Natural killer cell treated with Interleukin-12 subunit alpha and Interleukin-12 subunit beta and Interleukin-15 and Interleukin-18, amount 100 ng/mL, for 72 hours (primary cell): ENCODE measurements at regions not wholly inside any gene's neighbourhood (a gene's known extent, or its start where the extent isn't known, plus 50 kb on each side); places are given as distances from the start of the nearest gene placed in this dataset.

ENCODE experiments used
- ATAC-seq, 2 donors: fragments of 150-1000 bp; cut with Tn5 transposase in 1 of 2; sonication (Bioruptor Pico), chemical (Tn5 transposase) in 1 of 2; 2 replicates each; pipeline ENCODE4 v1.10.0; 2021
- DNase-seq: peaks from one replicate; pipeline ENCODE4 v3.0.0; 2022; ENCODE audit warnings: low spot score
- H3K27ac Mint-ChIP-seq, 2 donors: 1 replicate in 1 of 2; 2 replicates in 1 of 2; pipeline ENCODE4 v1.8.0; 2022; ENCODE audit warnings: mixed read lengths in 2 of 2, mild to moderate bottlenecking in 1 of 2, moderate library complexity in 1 of 2
- H3K27me3 Mint-ChIP-seq, 2 donors: 1 replicate in 1 of 2; 2 replicates in 1 of 2; pipeline ENCODE4 v1.8.0; 2022; ENCODE audit warnings: mixed read lengths in 2 of 2
- H3K36me3 Mint-ChIP-seq: one replicate; pipeline ENCODE4 v1.8.0; 2022; ENCODE audit warnings: mixed read lengths
- H3K4me1 Mint-ChIP-seq, 2 donors: 1 replicate in 1 of 2; 2 replicates in 1 of 2; pipeline ENCODE4 v1.8.0; 2022; ENCODE audit warnings: low read depth in 2 of 2, mixed read lengths in 2 of 2, mild to moderate bottlenecking in 1 of 2
- H3K4me3 Mint-ChIP-seq: one replicate; pipeline ENCODE4 v1.8.0; 2022; ENCODE audit warnings: mixed read lengths
- H3K9me3 Mint-ChIP-seq: 2 replicates; pipeline ENCODE4 v1.8.0; 2022; ENCODE audit warnings: mixed read lengths

- no peak overlapping the region for H3K4me3 Mint-ChIP-seq
- DNase-seq, result no peak
- peaks cover 4% of the 10 kb centered on the region for H3K9me3 Mint-ChIP-seq
- no peak overlapping the region for H3K27ac Mint-ChIP-seq
- ATAC-seq, result no peak
- H3K27me3 Mint-ChIP-seq, result peaks cover 6 to 11% of the 10 kb centered on the region in 2 donors
- no peaks in the 10 kb centered on the region for H3K36me3 Mint-ChIP-seq
- no peaks in the 10 kb centered on the region for H3K4me1 Mint-ChIP-seq
Measured at GRCh38 chr18:26723981-26724380, 141.5 kb downstream of the AQP4 start.

GRCh38 chr18:26722565-26722931 is 143.0 kb downstream of the AQP4 start:
- H3K4me1 Mint-ChIP-seq, result no peaks in the 10 kb centered on the region
- H3K27me3 Mint-ChIP-seq, result peaks cover 0 to 10% of the 10 kb centered on the region in 2 donors
- H3K36me3 Mint-ChIP-seq, result no peaks in the 10 kb centered on the region
- DNase-seq, result no peak
- no peak for ATAC-seq
- no peaks in the 10 kb centered on the region for H3K9me3 Mint-ChIP-seq
- no peak overlapping the region for H3K27ac Mint-ChIP-seq
- H3K4me3 Mint-ChIP-seq, result no peak overlapping the region

DNA sequence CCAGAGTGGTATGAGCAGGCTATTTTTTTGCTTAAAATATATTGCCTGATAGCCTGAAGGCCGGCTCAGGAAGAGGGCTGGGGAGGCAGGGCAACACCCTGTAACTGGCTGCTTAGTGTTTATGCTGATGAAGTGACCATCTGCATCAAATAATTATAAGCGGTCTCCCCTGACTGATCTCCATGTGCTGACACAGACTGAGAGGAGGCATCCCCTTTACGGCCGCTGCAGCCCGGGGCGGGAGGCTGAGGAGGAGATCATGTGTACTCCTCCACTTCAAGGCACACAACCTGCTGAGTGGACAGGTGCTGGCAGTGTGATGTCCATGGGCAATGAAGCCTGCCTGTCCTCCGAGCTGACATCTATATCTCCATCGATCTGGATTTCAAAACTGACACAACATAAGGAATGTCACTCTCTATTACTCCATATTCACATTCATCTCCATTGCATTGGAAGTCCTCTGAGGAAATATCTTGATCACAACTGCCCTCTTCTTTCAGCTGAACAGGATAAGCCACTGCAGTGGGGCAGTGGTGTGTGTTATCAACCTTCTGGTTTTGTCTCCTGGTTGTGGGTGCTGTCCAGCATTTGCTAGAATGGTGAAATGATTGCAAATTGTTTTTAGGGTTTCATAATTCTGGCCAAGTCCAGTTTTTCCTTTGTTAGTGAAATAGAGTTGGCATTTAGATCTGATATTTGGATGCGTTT is 143.5 kb downstream of the AQP4 start:
- Mint-ChIP-seq H3K4me1 (no peaks in the 10 kb centered on the region), H3K9me3 (no peaks in the 10 kb centered on the region), H3K27ac (no peak overlapping the region), H3K27me3 (peaks cover 0 to 10% of the 10 kb centered on the region in 2 donors), H3K4me3 (no peak overlapping the region), H3K36me3 (no peaks in the 10 kb centered on the region)
- ATAC-seq (peak in 1 of 2 donors; percentile 38), DNase-seq (no peak)

GRCh38 chr18:26719896-26720295 is 145.6 kb downstream of the AQP4 start:
- Mint-ChIP-seq H3K9me3 (no peaks in the 10 kb centered on the region), H3K4me1 (no peaks in the 10 kb centered on the region), H3K4me3 (no peak overlapping the region), H3K36me3 (no peaks in the 10 kb centered on the region), H3K27me3 (peaks cover 0 to 11% of the 10 kb centered on the region in 2 donors), H3K27ac (no peak overlapping the region)
- DNase-seq (no peak), ATAC-seq (no peak)

GRCh38 chr18:26717123-26717719 is 148.3 kb downstream of the AQP4 start:
- H3K9me3 Mint-ChIP-seq, result no peaks in the 10 kb centered on the region
- ATAC-seq, result no peak
- H3K27ac Mint-ChIP-seq, result no peak overlapping the region
- no peak overlapping the region for H3K4me3 Mint-ChIP-seq
- no peak for DNase-seq
- H3K27me3 Mint-ChIP-seq, result peaks cover 4 to 22% of the 10 kb centered on the region in 2 donors
- no peaks in the 10 kb centered on the region for H3K4me1 Mint-ChIP-seq
- H3K36me3 Mint-ChIP-seq, result no peaks in the 10 kb centered on the region

DNA sequence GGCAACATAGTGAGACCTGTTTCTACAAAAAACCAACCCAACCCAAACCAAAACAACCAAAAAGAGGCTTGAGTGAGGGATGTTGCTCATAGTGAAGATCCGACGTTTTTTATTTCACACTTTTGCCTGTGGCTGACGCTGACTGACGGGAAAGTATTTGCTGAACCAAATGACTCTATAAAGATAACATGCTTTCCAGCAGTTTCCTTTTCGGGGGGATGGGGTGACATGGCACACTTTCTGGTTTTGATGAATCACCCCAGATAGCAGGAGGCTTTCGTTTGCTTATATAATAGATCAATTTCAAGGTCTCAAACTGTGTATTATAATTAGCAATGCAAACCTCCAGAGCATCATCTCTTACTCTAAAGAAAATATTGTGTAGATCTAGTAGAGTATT is 150.8 kb downstream of the AQP4 start:
- no peaks in the 10 kb centered on the region for H3K9me3 Mint-ChIP-seq
- H3K4me1 Mint-ChIP-seq, result peaks cover 4 to 11% of the 10 kb centered on the region in 2 donors
- DNase-seq (no peak), ATAC-seq (peak; percentile 51 to 67)
- no peaks in the 10 kb centered on the region for H3K36me3 Mint-ChIP-seq
- H3K4me3 Mint-ChIP-seq, result no peak overlapping the region
- H3K27ac Mint-ChIP-seq, result no peak overlapping the region
- peaks cover 11 to 19% of the 10 kb centered on the region in 2 donors for H3K27me3 Mint-ChIP-seq

GRCh38 chr18:26711756-26712155 is 153.8 kb downstream of the AQP4 start:
- DNase-seq, result no peak
- no peak for ATAC-seq
- Mint-ChIP-seq H3K4me3 (no peak overlapping the region), H3K27me3 (peaks cover 25 to 26% of the 10 kb centered on the region in 2 donors), H3K9me3 (no peaks in the 10 kb centered on the region), H3K4me1 (peaks cover 4 to 11% of the 10 kb centered on the region in 2 donors), H3K27ac (no peak overlapping the region), H3K36me3 (no peaks in the 10 kb centered on the region)

DNA sequence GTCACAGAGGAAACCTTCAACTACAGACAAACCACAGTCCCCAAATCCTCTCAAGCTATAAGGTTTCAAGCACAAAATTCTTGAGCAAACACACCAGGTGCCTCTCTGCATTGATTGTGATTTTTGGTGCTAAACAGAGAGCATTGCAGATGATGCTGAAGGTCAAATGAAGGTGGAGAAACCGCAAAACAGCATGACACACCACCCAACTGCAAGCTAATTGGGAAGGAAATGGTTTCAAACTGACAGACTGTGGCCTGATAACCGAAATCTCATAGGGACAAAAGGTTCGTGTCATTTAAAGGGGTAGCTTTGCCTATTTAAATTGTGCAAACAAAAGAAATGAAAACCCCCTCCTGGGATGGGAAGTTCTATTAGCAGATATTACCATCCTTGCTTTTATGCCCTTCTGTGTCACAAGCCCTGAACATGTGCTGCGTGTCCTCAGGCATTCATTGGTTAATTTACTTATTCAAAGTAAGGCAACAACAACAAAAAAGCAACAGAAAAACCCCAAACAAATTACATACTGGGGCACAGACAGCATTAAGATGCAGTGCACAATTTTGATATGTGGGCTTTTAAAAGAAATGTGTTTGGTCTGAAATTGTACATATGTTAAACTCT is 154.9 kb downstream of the AQP4 start:
- ATAC-seq, result peak in 1 of 2 donors; percentile 49
- Mint-ChIP-seq H3K4me3 (no peak overlapping the region), H3K9me3 (no peaks in the 10 kb centered on the region), H3K36me3 (no peaks in the 10 kb centered on the region), H3K27me3 (peaks cover 24 to 26% of the 10 kb centered on the region in 2 donors), H3K4me1 (peaks cover 4 to 11% of the 10 kb centered on the region in 2 donors), H3K27ac (no peak overlapping the region)
- no peak for DNase-seq

- Mint-ChIP-seq H3K27me3 (peaks cover 26 to 27% of the 10 kb centered on the region in 2 donors), H3K9me3 (no peaks in the 10 kb centered on the region), H3K36me3 (no peaks in the 10 kb centered on the region), H3K27ac (no peak overlapping the region), H3K4me3 (no peak overlapping the region), H3K4me1 (peaks cover 4 to 11% of the 10 kb centered on the region in 2 donors)
- ATAC-seq, result no peak
- DNase-seq, result no peak
Measured at GRCh38 chr18:26709897-26710296, 155.6 kb downstream of the AQP4 start.

- DNase-seq, result no peak
- H3K36me3 Mint-ChIP-seq, result no peaks in the 10 kb centered on the region
- H3K27me3 Mint-ChIP-seq, result peaks cover 23 to 24% of the 10 kb centered on the region in 2 donors
- H3K4me3 Mint-ChIP-seq, result no peak overlapping the region
- H3K4me1 Mint-ChIP-seq, result peaks cover 4 to 11% of the 10 kb centered on the region in 2 donors
- H3K27ac Mint-ChIP-seq, result peak overlapping the region in 1 of 2 donors; percentile 44
- ATAC-seq, result no peak
- no peaks in the 10 kb centered on the region for H3K9me3 Mint-ChIP-seq
Measured at GRCh38 chr18:26708806-26709716, 156.4 kb downstream of the AQP4 start.

DNA sequence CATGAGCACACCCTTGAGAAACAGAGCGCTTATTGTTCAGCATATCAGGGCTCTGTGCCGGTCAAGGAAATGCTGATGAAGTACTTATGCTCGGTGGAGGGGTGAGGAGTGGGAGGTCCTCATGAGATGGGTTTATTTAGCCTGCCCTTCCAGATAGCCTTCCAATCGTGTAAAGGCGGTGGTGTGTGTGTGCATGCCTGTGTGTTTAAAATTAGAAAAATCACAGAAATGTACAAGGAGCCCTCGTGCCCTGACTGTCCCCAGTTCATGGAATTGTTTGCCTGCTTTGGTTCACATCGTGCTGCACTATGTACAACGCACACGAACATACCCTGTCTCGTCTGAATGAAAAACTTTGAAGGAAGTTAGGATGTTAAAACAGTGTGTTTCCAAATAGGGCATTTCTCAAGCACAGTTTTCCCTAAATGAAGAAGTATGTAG is 158.6 kb downstream of the AQP4 start:
- H3K9me3 Mint-ChIP-seq, result no peaks in the 10 kb centered on the region
- H3K4me1 Mint-ChIP-seq, result peaks cover 4 to 11% of the 10 kb centered on the region in 2 donors
- H3K27ac Mint-ChIP-seq, result no peak overlapping the region
- H3K4me3 Mint-ChIP-seq, result no peak overlapping the region
- peaks cover 19 to 22% of the 10 kb centered on the region in 2 donors for H3K27me3 Mint-ChIP-seq
- no peaks in the 10 kb centered on the region for H3K36me3 Mint-ChIP-seq
- DNase-seq (no peak), ATAC-seq (no peak)

DNA sequence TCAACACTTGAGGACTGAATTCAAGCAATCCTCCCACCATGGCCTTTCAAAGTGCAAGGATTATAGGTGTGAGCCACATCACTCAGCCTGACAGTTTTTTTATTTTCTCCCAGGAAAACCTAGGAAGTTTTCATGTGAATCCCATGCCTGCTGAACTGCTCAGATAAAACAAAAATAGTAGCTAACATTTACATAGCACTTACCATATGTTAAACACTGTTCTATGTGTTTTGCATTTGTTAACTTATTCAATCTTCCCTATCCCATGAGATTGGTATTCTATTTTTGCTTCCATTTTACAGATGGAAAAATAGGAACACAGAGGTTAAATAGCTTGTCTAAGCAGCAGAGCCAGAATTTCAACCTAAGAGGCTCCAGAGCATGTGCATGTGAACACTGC is 157.4 kb upstream of the KCTD1 start:
- peaks cover 19 to 22% of the 10 kb centered on the region in 2 donors for H3K27me3 Mint-ChIP-seq
- H3K4me1 Mint-ChIP-seq, result peaks cover 4 to 10% of the 10 kb centered on the region in 2 donors

GRCh38 chr18:26703170-26703930 is 155.0 kb upstream of the KCTD1 start:
- Mint-ChIP-seq H3K4me1 (no peaks in the 10 kb centered on the region), H3K27me3 (peaks cover 8 to 11% of the 10 kb centered on the region in 2 donors), H3K4me3 (no peak overlapping the region), H3K36me3 (no peaks in the 10 kb centered on the region), H3K27ac (no peak overlapping the region), H3K9me3 (no peaks in the 10 kb centered on the region)
- ATAC-seq (no peak), DNase-seq (no peak)

More for the DNA sequence above, 157.4 kb upstream of the KCTD1 start:
- Mint-ChIP-seq H3K9me3 (no peaks in the 10 kb centered on the region), H3K4me3 (no peak overlapping the region), H3K27ac (no peak overlapping the region), H3K36me3 (no peaks in the 10 kb centered on the region)
- DNase-seq (no peak), ATAC-seq (no peak)
